OCI-LY7 (cell line): ENCODE measurements at regions not wholly inside any gene's neighbourhood (a gene's known extent, or its start where the extent isn't known, plus 50 kb on each side); places are given as distances from the start of the nearest gene placed in this dataset.
"Not testable (repeated sequence)": the region's sequence is repeated elsewhere in the genome, so short reads cannot be mapped to it uniquely, and the experiment has no call there.

ENCODE experiments used
- BruUV-seq: library from RNA; stranded (reverse); fragments of 400-500 nt; replicated peaks from 2 replicates; lab custom pipeline; 2021; lab: Mats Ljungman, UMichigan
- CTCF ChIA-PET: fragments of 300-600 bp; sonication (Branson Sonifier 250); formaldehyde crosslinking; loops from one replicate; lab custom pipeline; 2022; ENCODE audit warnings: antibody characterized with exemption; ENCODE audit not compliant: unreplicated experiment; lab: Charles Lee
- POLR2A ChIA-PET: fragments of 300-600 bp; sonication (Branson Sonifier 250); formaldehyde crosslinking; loops from one replicate; lab custom pipeline; 2022; ENCODE audit warnings: antibody characterized with exemption; lab: Charles Lee
- DNase-seq: peaks from one replicate; pipeline ENCODE4 v3.0.0-alpha.2; 2015; ENCODE audit warnings: low spot score
- H2AFZ ChIP-seq: fragments of 200-600 bp; sonication (generic), shearing (Covaris generic); 2 replicates; pipeline ENCODE4 v1.6.1; 2014; ENCODE audit warnings: mild to moderate bottlenecking, antibody characterized with exemption, low read length, moderate library complexity
- H3K27ac ChIP-seq: fragments of 200-600 bp; sonication (generic); 2 replicates; pipeline ENCODE4 v1.5.1; 2014; ENCODE audit warnings: mixed run types, low read depth, mild to moderate bottlenecking, moderate library complexity, low read length, inconsistent platforms; ENCODE audit not compliant: poor library complexity, severe bottlenecking
- H3K36me3 ChIP-seq: fragments of 200-600 bp; sonication (generic); 2 replicates; pipeline ENCODE4 v1.6.1; 2014; ENCODE audit warnings: mild to moderate bottlenecking, antibody characterized with exemption, low read length, moderate library complexity, mixed read lengths; ENCODE audit not compliant: insufficient read depth
- H3K4me1 ChIP-seq: fragments of 200-600 bp; sonication (generic); 2 replicates; pipeline ENCODE4 v1.5.1; 2014; ENCODE audit warnings: mild to moderate bottlenecking, low read length; ENCODE audit not compliant: insufficient read depth, poor library complexity, severe bottlenecking
- H3K4me2 ChIP-seq: fragments of 200-600 bp; sonication (generic); 2 replicates; pipeline ENCODE4 v1.6.1; 2014; ENCODE audit warnings: mild to moderate bottlenecking, low read length
- H3K4me3 ChIP-seq: fragments of 200-600 bp; sonication (generic); 2 replicates; pipeline ENCODE4 v1.5.1; 2014; ENCODE audit warnings: mild to moderate bottlenecking, low read depth, low read length; ENCODE audit not compliant: poor library complexity, severe bottlenecking
- H3K79me2 ChIP-seq: fragments of 200-600 bp; sonication (generic); 2 replicates; pipeline ENCODE4 v1.6.1; 2016; ENCODE audit warnings: low read depth, mild to moderate bottlenecking, low read length, moderate library complexity, mixed read lengths; ENCODE audit not compliant: insufficient read depth
- H3K9me2 ChIP-seq: fragments of 200-600 bp; sonication (generic); 2 replicates; pipeline ENCODE4 v1.6.1; 2016; ENCODE audit warnings: mild to moderate bottlenecking, low read length, mixed read lengths; ENCODE audit not compliant: insufficient read depth
- H3K9me3 ChIP-seq: fragments of 200-600 bp; sonication (generic); 2 replicates; pipeline ENCODE4 v1.6.1; 2014; ENCODE audit warnings: mild to moderate bottlenecking, mixed run types, low read length, mixed read lengths
- H4K20me1 ChIP-seq: fragments of 200-600 bp; sonication (generic); 2 replicates; pipeline ENCODE4 v1.6.1; 2014; ENCODE audit warnings: mild to moderate bottlenecking, antibody characterized with exemption, low read length, moderate library complexity, mixed read lengths; ENCODE audit not compliant: insufficient read depth
- EZH2phosphoT487 ChIP-seq: fragments of 200-600 bp; sonication (generic); IDR thresholded peaks from 2 replicates; pipeline ENCODE4 v1.6.1; 2018; ENCODE audit warnings: low read depth, borderline replicate concordance, mild to moderate bottlenecking, mixed run types, antibody characterized with exemption, low read length, moderate library complexity, mixed read lengths
- intact Hi-C: fragments of 100-400 bp; cut with micrococcal nuclease; formaldehyde crosslinking; loops from one replicate; pipeline ENCODE4 v1.10.0; 2022; ENCODE audit not compliant: unreplicated experiment
- TF ChIP-seq, protein P1 (sequence below): fragments of 200-600 bp; sonication (generic); conservative IDR thresholded peaks from 2 replicates; pipeline ENCODE4 v1.5.1; 2014; ENCODE audit warnings: mild to moderate bottlenecking, antibody characterized with exemption, low read length, moderate library complexity, mixed read lengths

DNA sequence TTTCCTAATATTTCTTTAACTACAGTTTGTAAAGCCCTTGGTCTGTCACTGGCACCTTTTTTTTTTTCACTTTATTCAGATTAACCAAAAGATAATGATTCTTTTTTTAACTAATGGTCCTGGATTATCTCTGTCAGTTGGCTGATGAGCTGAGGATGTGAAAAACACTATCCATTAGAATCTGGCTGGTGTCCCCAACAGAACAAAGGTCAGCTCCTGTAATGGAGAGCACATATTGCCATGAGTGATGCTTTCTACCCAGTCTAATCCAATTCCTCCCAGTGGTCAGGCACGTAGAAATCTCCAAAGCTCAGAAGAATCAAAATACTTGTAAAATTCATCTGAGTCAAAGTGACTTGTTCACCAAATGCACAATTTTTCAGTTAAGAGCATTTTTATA lies 491.7 kb upstream of the PIK3R1 start:
- Histone ChIP-seq H4K20me1 (no peaks in the 10 kb centered on the region), H3K4me2 (no peak overlapping the region), H3K27ac (no peak overlapping the region), H3K4me1 (no peaks in the 10 kb centered on the region), H3K9me3 (no peaks in the 10 kb centered on the region), H3K36me3 (no peaks in the 10 kb centered on the region), H3K9me2 (no peaks in the 10 kb centered on the region), H3K79me2 (no peaks in the 10 kb centered on the region), H3K4me3 (no peak overlapping the region), H2AFZ (no peak overlapping the region)
- ChIA-PET POLR2A (interaction anchor here (0.6 to 0.7 kb wide), 2 partner anchors 605 to 800 kb away, joined by 3 read pairs; no protein-coding TSS in a partner anchor), CTCF (no interaction called here)
- intact Hi-C loops, result no loop called here
- no peak for DNase-seq
- BruUV-seq, result no TSS peak
- no peak for TF ChIP-seq EZH2phosphoT487
- TF ChIP-seq, protein P1, sequence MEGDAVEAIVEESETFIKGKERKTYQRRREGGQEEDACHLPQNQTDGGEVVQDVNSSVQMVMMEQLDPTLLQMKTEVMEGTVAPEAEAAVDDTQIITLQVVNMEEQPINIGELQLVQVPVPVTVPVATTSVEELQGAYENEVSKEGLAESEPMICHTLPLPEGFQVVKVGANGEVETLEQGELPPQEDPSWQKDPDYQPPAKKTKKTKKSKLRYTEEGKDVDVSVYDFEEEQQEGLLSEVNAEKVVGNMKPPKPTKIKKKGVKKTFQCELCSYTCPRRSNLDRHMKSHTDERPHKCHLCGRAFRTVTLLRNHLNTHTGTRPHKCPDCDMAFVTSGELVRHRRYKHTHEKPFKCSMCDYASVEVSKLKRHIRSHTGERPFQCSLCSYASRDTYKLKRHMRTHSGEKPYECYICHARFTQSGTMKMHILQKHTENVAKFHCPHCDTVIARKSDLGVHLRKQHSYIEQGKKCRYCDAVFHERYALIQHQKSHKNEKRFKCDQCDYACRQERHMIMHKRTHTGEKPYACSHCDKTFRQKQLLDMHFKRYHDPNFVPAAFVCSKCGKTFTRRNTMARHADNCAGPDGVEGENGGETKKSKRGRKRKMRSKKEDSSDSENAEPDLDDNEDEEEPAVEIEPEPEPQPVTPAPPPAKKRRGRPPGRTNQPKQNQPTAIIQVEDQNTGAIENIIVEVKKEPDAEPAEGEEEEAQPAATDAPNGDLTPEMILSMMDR, result no peak

DNA sequence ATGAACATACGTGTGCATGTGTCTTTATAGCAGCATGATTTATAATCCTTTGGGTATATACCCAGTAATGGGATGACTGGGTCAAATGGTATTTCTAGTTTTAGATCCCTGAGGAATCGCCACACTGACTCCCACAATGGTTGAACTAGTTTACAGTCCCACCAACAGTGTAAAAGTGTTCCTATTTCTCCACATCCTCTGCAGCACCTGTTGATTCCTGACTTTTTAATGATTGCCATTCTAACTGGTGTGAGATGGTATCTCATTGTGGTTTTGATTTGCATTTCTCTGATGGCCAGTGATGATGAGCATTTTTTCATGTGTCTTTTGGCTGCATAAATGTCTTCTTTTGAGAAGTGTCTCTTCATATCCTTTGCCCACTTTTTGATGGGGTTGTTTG lies 493.0 kb upstream of the PIK3R1 start:
- H3K4me2 ChIP-seq, H3K79me2 ChIP-seq, H3K36me3 ChIP-seq, intact Hi-C loops, H3K9me3 ChIP-seq, H3K4me3 ChIP-seq, H2AFZ ChIP-seq, DNase-seq, H4K20me1 ChIP-seq, CTCF ChIA-PET, H3K4me1 ChIP-seq, BruUV-seq, POLR2A ChIA-PET, H3K27ac ChIP-seq, H3K9me2 ChIP-seq: not testable (repeated sequence)

DNA sequence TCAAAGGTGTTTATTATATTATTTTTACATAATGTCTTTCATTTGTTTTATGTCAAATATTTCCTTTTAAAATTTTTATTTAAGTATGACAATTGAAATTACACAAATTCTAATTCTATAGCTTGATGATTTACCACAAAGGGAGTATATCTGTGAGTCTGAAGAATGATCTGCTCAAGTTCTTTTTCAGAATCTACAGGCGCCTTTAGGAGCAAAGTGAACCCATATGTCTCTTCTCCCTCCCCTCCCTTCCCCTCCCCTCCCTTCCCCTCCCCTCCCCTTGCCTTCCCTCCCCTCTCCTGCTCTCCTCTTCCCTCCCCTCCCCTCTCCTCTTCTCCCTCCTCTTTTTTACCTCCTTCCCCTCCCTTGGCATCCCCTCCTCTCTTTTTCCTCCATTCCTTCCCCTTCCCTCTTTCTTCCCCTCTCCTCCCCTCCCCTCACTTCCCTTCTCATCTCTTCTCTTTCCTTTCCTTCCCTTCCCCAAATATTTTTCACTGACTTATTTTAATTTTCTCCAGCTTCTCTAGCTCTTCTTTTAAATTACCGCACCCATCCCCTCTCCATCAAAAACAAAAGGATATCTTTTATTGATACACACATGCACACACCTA lies 495.3 kb upstream of the PIK3R1 start:
- Histone ChIP-seq H3K9me2 (no peaks in the 10 kb centered on the region), H3K36me3 (no peaks in the 10 kb centered on the region), H4K20me1 (no peaks in the 10 kb centered on the region), H3K4me1 (no peaks in the 10 kb centered on the region), H3K79me2 (no peaks in the 10 kb centered on the region), H3K4me2 (no peak overlapping the region), H2AFZ (no peak overlapping the region), H3K9me3 (no peaks in the 10 kb centered on the region), H3K4me3 (no peak overlapping the region), H3K27ac (no peak overlapping the region)
- TF ChIP-seq, protein P1, result no peak
- TF ChIP-seq EZH2phosphoT487, result no peak
- BruUV-seq, result no TSS peak
- intact Hi-C loops, result no loop called here
- CTCF ChIA-PET, result no interaction called here
- POLR2A ChIA-PET, result interaction anchor here (0.7 kb wide), 1 partner anchor 136 kb away, joined by 12 read pairs; no protein-coding TSS in a partner anchor
- DNase-seq, result no peak
